ENCODE measurements at regions not wholly inside any gene's neighbourhood (a gene's known extent, or its start where the extent isn't known, plus 50 kb on each side); places are given as distances from the start of the nearest gene placed in this dataset.

DNA sequence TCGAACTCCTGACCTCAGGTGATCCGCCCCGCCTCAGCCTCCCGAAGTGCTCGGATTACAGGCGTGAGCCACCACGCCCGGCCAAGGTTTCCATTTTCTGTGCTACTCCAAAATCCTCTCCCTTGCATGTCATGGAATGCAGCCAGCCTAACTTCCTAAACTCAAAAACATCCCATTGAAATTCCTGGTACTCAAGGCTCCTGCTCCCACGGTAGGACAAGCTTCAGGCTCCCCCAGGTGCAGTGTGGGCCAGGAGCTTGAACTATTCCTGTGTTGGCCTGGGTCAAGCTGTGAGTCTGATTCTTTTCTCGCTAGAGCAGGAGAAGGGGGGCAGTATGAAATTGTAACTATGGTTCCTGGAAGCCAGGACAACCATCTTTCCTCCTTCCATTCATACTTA is 97.1 kb downstream of the RPL27A start:
- intact Hi-C loops (cut with DNase I, micrococcal nuclease): no loop called here
- no peak overlapping the region for H3K4me3 ChIP-seq (ENCODE audit: low read length)
- no peak overlapping the region for H3K27ac ChIP-seq (ENCODE audit: low read depth in 1 of 2, low read length in 2 of 2)
- Mint-ChIP-seq H3K36me3 (ENCODE audit: low read depth) (no peaks in the 10 kb centered on the region), H3K9me3 (no peaks in the 10 kb centered on the region), H3K4me3 (no peak overlapping the region), H3K27me3 (peaks cover 23% of the 10 kb centered on the region), H3K4me1 (ENCODE audit: low read depth) (no peaks in the 10 kb centered on the region), H3K27ac (no peak overlapping the region)
- no peaks in the 10 kb centered on the region for H3K9me3 ChIP-seq (ENCODE audit: control insufficient read depth in 1 of 2, insufficient read depth in 1 of 2, low read length in 2 of 2)
- DNase-seq (no peak), ATAC-seq (ENCODE audit: poor library complexity) (no peak)
- POLR2A ChIA-PET: no interaction called here
- no peaks in the 10 kb centered on the region for H3K36me3 ChIP-seq (ENCODE audit: insufficient read depth, low read length)
- TF ChIP-seq, protein P1, sequence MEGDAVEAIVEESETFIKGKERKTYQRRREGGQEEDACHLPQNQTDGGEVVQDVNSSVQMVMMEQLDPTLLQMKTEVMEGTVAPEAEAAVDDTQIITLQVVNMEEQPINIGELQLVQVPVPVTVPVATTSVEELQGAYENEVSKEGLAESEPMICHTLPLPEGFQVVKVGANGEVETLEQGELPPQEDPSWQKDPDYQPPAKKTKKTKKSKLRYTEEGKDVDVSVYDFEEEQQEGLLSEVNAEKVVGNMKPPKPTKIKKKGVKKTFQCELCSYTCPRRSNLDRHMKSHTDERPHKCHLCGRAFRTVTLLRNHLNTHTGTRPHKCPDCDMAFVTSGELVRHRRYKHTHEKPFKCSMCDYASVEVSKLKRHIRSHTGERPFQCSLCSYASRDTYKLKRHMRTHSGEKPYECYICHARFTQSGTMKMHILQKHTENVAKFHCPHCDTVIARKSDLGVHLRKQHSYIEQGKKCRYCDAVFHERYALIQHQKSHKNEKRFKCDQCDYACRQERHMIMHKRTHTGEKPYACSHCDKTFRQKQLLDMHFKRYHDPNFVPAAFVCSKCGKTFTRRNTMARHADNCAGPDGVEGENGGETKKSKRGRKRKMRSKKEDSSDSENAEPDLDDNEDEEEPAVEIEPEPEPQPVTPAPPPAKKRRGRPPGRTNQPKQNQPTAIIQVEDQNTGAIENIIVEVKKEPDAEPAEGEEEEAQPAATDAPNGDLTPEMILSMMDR (IDR thresholded peaks at IDR 0.05): no peak
- CTCF ChIA-PET: no interaction called here
- H3K4me1 ChIP-seq (ENCODE audit: insufficient read depth, low read length): no peaks in the 10 kb centered on the region
- H3K27me3 ChIP-seq (ENCODE audit: control insufficient read depth in 1 of 2, insufficient read depth in 2 of 2, low read length in 2 of 2): no peaks in the 10 kb centered on the region

DNA sequence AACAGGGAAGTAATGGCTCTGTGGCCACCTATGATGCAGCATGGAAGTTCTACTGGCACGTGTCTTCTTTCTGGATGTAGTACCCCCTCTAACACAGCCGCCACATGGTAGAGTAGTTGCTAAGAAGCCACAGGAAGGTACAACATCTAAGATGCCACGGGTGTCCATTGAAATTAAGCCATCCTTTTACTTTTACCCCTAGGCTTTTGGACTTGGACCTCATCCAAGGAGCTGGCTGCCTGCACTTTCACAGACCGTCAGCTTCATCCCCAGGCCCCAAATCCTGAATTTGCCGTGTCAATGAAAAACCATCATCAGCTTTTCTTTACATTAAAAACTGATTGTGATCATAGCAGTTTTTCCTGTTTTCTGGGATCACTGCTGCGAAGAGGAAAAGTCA is 102.4 kb downstream of the RPL27A start:
- POLR2A ChIA-PET: no interaction called here
- no peak overlapping the region for H3K27ac ChIP-seq (ENCODE audit: low read depth in 1 of 2, low read length in 2 of 2)
- Mint-ChIP-seq H3K27ac (no peak overlapping the region), H3K4me1 (ENCODE audit: low read depth) (no peaks in the 10 kb centered on the region), H3K36me3 (ENCODE audit: low read depth) (no peaks in the 10 kb centered on the region), H3K4me3 (no peak overlapping the region), H3K27me3 (peaks cover 22% of the 10 kb centered on the region), H3K9me3 (no peaks in the 10 kb centered on the region)
- no peaks in the 10 kb centered on the region for H3K9me3 ChIP-seq (ENCODE audit: control insufficient read depth in 1 of 2, insufficient read depth in 1 of 2, low read length in 2 of 2)
- H3K27me3 ChIP-seq (ENCODE audit: control insufficient read depth in 1 of 2, insufficient read depth in 2 of 2, low read length in 2 of 2): no peaks in the 10 kb centered on the region
- intact Hi-C loops (cut with DNase I, micrococcal nuclease): no loop called here
- H3K4me1 ChIP-seq (ENCODE audit: insufficient read depth, low read length): no peaks in the 10 kb centered on the region
- CTCF ChIA-PET: no interaction called here
- no peak overlapping the region for H3K4me3 ChIP-seq (ENCODE audit: low read length)
- ATAC-seq (ENCODE audit: poor library complexity) (no peak), DNase-seq (no peak)
- TF ChIP-seq, protein P1 (IDR thresholded peaks at IDR 0.05): no peak
- H3K36me3 ChIP-seq (ENCODE audit: insufficient read depth, low read length): no peaks in the 10 kb centered on the region

DNA sequence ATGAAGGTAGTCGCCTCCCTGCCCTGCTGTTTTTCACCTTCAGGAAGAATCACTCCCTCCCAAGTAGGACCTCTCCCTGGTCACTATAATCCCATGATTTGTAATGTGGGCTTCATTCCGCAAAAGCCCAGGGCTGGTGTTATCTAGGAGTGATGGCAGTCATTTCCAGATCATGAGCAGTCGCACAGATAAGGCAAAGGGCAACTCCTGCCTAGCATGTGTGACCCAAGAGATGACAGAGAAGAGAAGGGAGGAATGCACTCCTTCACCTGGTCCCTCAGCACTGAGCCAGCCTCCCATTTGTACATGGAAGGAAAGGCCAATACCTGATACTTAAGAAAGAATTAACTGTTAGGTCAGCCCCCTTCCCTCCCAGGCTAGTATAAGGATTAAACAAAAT is 102.9 kb downstream of the RPL27A start:
- POLR2A ChIA-PET: no interaction called here
- H3K27me3 Mint-ChIP-seq: peaks cover 17% of the 10 kb centered on the region
- DNase-seq (no peak), ATAC-seq (ENCODE audit: poor library complexity) (no peak)
- intact Hi-C loops (cut with DNase I, micrococcal nuclease): no loop called here
- H3K27ac Mint-ChIP-seq: no peak overlapping the region
- no peaks in the 10 kb centered on the region for H3K4me1 Mint-ChIP-seq (ENCODE audit: low read depth)
- no peaks in the 10 kb centered on the region for H3K27me3 ChIP-seq (ENCODE audit: control insufficient read depth in 1 of 2, insufficient read depth in 2 of 2, low read length in 2 of 2)
- H3K4me3 Mint-ChIP-seq: no peak overlapping the region
- no peaks in the 10 kb centered on the region for H3K4me1 ChIP-seq (ENCODE audit: insufficient read depth, low read length)
- no peaks in the 10 kb centered on the region for H3K36me3 ChIP-seq (ENCODE audit: insufficient read depth, low read length)
- H3K27ac ChIP-seq (ENCODE audit: low read depth in 1 of 2, low read length in 2 of 2): no peak overlapping the region
- TF ChIP-seq, protein P1 (IDR thresholded peaks at IDR 0.05): no peak
- no peaks in the 10 kb centered on the region for H3K9me3 Mint-ChIP-seq
- H3K36me3 Mint-ChIP-seq (ENCODE audit: low read depth): no peaks in the 10 kb centered on the region
- no peak overlapping the region for H3K4me3 ChIP-seq (ENCODE audit: low read length)
- no peaks in the 10 kb centered on the region for H3K9me3 ChIP-seq (ENCODE audit: control insufficient read depth in 1 of 2, insufficient read depth in 1 of 2, low read length in 2 of 2)
- CTCF ChIA-PET: no interaction called here

Data from CD4-positive, alpha-beta T cell (primary cell).